Memory B cell (primary cell): ENCODE measurements at regions not wholly inside any gene's neighbourhood (a gene's known extent, or its start where the extent isn't known, plus 50 kb on each side); places are given as distances from the start of the nearest gene placed in this dataset.

Experiments
- ATAC-seq: fragments of 150-1000 bp; cut with Tn5 transposase; 2 replicates; pipeline ENCODE4 v1.10.0; 2021; ENCODE audit warnings: low read depth, mild to moderate bottlenecking, moderate library complexity
- DNase-seq, 2 donors: peaks; one replicate each; pipeline ENCODE4 v3.0.0; 2022; ENCODE audit warnings: low spot score in 2 of 2
- H3K27ac Mint-ChIP-seq: one replicate; pipeline ENCODE4 v1.8.0; 2022; ENCODE audit warnings: mild to moderate bottlenecking, moderate library complexity, mixed read lengths
- H3K27me3 Mint-ChIP-seq: one replicate; pipeline ENCODE4 v1.8.0; 2022; ENCODE audit warnings: mixed read lengths
- H3K36me3 Mint-ChIP-seq: one replicate; pipeline ENCODE4 v1.8.0; 2022; ENCODE audit warnings: mild to moderate bottlenecking, mixed read lengths
- H3K4me1 Mint-ChIP-seq: one replicate; pipeline ENCODE4 v1.8.0; 2022; ENCODE audit warnings: mixed read lengths
- H3K4me3 Mint-ChIP-seq: one replicate; pipeline ENCODE4 v1.8.0; 2022; ENCODE audit warnings: mild to moderate bottlenecking, moderate library complexity, mixed read lengths
- H3K9me3 Mint-ChIP-seq: one replicate; pipeline ENCODE4 v1.8.0; 2022; ENCODE audit warnings: mixed read lengths

- Mint-ChIP-seq H3K27ac (no peak overlapping the region), H3K4me1 (peaks cover 2% of the 10 kb centered on the region), H3K36me3 (no peaks in the 10 kb centered on the region), H3K9me3 (peaks cover 1% of the 10 kb centered on the region), H3K27me3 (peaks cover 3% of the 10 kb centered on the region), H3K4me3 (no peak overlapping the region)
- DNase-seq (no peak), ATAC-seq (no peak)
These were observed 72.9 kb upstream of the PRLR start for GRCh38 chr5:35303152-35303551.

- DNase-seq (no peak), ATAC-seq (no peak)
- H3K27me3 Mint-ChIP-seq, result peaks cover 3% of the 10 kb centered on the region
- no peak overlapping the region for H3K27ac Mint-ChIP-seq
- no peaks in the 10 kb centered on the region for H3K36me3 Mint-ChIP-seq
- no peak overlapping the region for H3K4me3 Mint-ChIP-seq
- peaks cover 1% of the 10 kb centered on the region for H3K9me3 Mint-ChIP-seq
- H3K4me1 Mint-ChIP-seq, result peaks cover 2% of the 10 kb centered on the region
These were observed 72.3 kb upstream of the PRLR start for GRCh38 chr5:35302544-35302943.

- ATAC-seq, result no peak
- no peak overlapping the region for H3K4me3 Mint-ChIP-seq
- H3K9me3 Mint-ChIP-seq, result peaks cover 5% of the 10 kb centered on the region
- no peak overlapping the region for H3K27ac Mint-ChIP-seq
- H3K4me1 Mint-ChIP-seq, result peaks cover 4% of the 10 kb centered on the region
- no peaks in the 10 kb centered on the region for H3K27me3 Mint-ChIP-seq
- no peaks in the 10 kb centered on the region for H3K36me3 Mint-ChIP-seq
- DNase-seq, result no peak
These were observed 67.5 kb upstream of the PRLR start for GRCh38 chr5:35297755-35298154.

GRCh38 chr5:35294976-35295375, 64.7 kb upstream of the PRLR start:
- ATAC-seq, result peak; percentile 32
- peaks cover 6% of the 10 kb centered on the region for H3K9me3 Mint-ChIP-seq
- no peak overlapping the region for H3K27ac Mint-ChIP-seq
- H3K4me1 Mint-ChIP-seq, result peaks cover 4% of the 10 kb centered on the region
- no peaks in the 10 kb centered on the region for H3K36me3 Mint-ChIP-seq
- no peaks in the 10 kb centered on the region for H3K27me3 Mint-ChIP-seq
- DNase-seq, result no peak
- H3K4me3 Mint-ChIP-seq, result no peak overlapping the region

- H3K27me3 Mint-ChIP-seq, result peaks cover 1% of the 10 kb centered on the region
- DNase-seq, result no peak
- no peak overlapping the region for H3K4me3 Mint-ChIP-seq
- H3K36me3 Mint-ChIP-seq, result no peaks in the 10 kb centered on the region
- no peak overlapping the region for H3K27ac Mint-ChIP-seq
- H3K4me1 Mint-ChIP-seq, result peaks cover 4% of the 10 kb centered on the region
- H3K9me3 Mint-ChIP-seq, result peaks cover 7% of the 10 kb centered on the region
- ATAC-seq, result no peak
These were observed 63.7 kb upstream of the PRLR start for GRCh38 chr5:35294017-35294416.

GRCh38 chr5:35285435-35285834, 55.1 kb upstream of the PRLR start:
- Mint-ChIP-seq H3K9me3 (peaks cover 4% of the 10 kb centered on the region), H3K27ac (no peak overlapping the region), H3K4me1 (no peaks in the 10 kb centered on the region), H3K4me3 (no peak overlapping the region), H3K27me3 (peaks cover 1% of the 10 kb centered on the region), H3K36me3 (no peaks in the 10 kb centered on the region)
- ATAC-seq (no peak), DNase-seq (no peak)

- Mint-ChIP-seq H3K27ac (no peak overlapping the region), H3K36me3 (no peaks in the 10 kb centered on the region), H3K4me3 (no peak overlapping the region), H3K9me3 (peaks cover 3% of the 10 kb centered on the region), H3K27me3 (peaks cover 1% of the 10 kb centered on the region), H3K4me1 (no peaks in the 10 kb centered on the region)
- DNase-seq, result no peak
- ATAC-seq, result no peak
These were observed 54.7 kb upstream of the PRLR start for GRCh38 chr5:35285011-35285410.

- DNase-seq, result no peak
- Mint-ChIP-seq H3K27ac (no peak overlapping the region), H3K27me3 (peaks cover 1% of the 10 kb centered on the region), H3K4me1 (no peaks in the 10 kb centered on the region), H3K36me3 (no peaks in the 10 kb centered on the region), H3K4me3 (no peak overlapping the region), H3K9me3 (peaks cover 3% of the 10 kb centered on the region)
- ATAC-seq, result no peak
These were observed 54.1 kb upstream of the PRLR start for GRCh38 chr5:35284364-35284763.

GRCh38 chr5:35282810-35283209, 52.5 kb upstream of the PRLR start:
- H3K9me3 Mint-ChIP-seq, result peaks cover 1% of the 10 kb centered on the region
- H3K27ac Mint-ChIP-seq, result no peak overlapping the region
- DNase-seq (no peak), ATAC-seq (no peak)
- H3K36me3 Mint-ChIP-seq, result no peaks in the 10 kb centered on the region
- H3K4me3 Mint-ChIP-seq, result no peak overlapping the region
- no peaks in the 10 kb centered on the region for H3K4me1 Mint-ChIP-seq
- no peaks in the 10 kb centered on the region for H3K27me3 Mint-ChIP-seq

- Mint-ChIP-seq H3K9me3 (peaks cover 1% of the 10 kb centered on the region), H3K4me3 (no peak overlapping the region), H3K27ac (no peak overlapping the region)
These were observed 51.3 kb upstream of the PRLR start for GRCh38 chr5:35281613-35282012.

More at GRCh38 chr5:35281613-35282012, 51.3 kb upstream of the PRLR start:
- Mint-ChIP-seq H3K36me3 (no peaks in the 10 kb centered on the region), H3K27me3 (no peaks in the 10 kb centered on the region), H3K4me1 (no peaks in the 10 kb centered on the region)
- no peak for ATAC-seq
- no peak for DNase-seq
